ENCODE measurements at regions not wholly inside any gene's neighbourhood (a gene's known extent, or its start where the extent isn't known, plus 50 kb on each side); places are given as distances from the start of the nearest gene placed in this dataset.

DNA sequence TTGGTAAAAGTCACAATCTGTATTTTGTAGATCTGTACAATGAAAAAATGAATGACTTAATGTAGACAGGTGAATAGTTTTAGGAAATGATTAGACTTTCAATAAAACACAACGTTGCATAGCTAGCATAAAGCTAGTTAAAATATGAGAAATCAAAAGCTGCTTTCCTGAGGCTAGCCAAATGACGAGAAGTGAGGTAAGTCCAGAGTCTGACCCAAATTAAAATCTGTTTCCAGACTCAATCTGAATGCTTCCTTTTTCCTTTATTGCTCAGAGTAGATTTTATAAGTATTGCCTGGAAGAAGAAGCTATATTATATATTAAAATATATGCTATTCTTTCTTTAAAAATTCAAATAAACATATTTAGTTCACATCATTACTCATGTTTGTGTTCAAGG lies 615.4 kb downstream of the CD109 start:
- Histone ChIP-seq H4K20me1 (ENCODE audit: control insufficient read depth, insufficient read depth, low read depth, low read length) (no peaks in the 10 kb centered on the region), H3K79me2 (ENCODE audit: control insufficient read depth, low read length) (no peaks in the 10 kb centered on the region), H3K4me3 (ENCODE audit: low read length) (no peak overlapping the region), H3K4me2 (ENCODE audit: low read length) (no peak overlapping the region), H3K27ac (ENCODE audit: low read depth, low read length) (no peak overlapping the region), H3K9me2 (replicated peaks; ENCODE audit: control insufficient read depth, low read length) (no peaks in the 10 kb centered on the region), H3K4me1 (ENCODE audit: control insufficient read depth, low read length) (no peaks in the 10 kb centered on the region), H3K36me3 (ENCODE audit: control insufficient read depth, low read length) (no peaks in the 10 kb centered on the region), H3K9me3 (ENCODE audit: control insufficient read depth, insufficient read depth, low read length) (no peaks in the 10 kb centered on the region), H3K27me3 (ENCODE audit: control insufficient read depth, low read length) (0 out of 2 replicates have a peak, but pooled peaks cover 3% of the 10 kb centered on the region), H3F3A (ENCODE audit: control insufficient read depth, insufficient read depth) (no peaks in the 10 kb centered on the region)
- no peak for TF ChIP-seq EZH2phosphoT487 (IDR thresholded peaks at IDR 0.05; ENCODE audit: borderline replicate concordance, low read length)
- TF ChIP-seq, protein P1, sequence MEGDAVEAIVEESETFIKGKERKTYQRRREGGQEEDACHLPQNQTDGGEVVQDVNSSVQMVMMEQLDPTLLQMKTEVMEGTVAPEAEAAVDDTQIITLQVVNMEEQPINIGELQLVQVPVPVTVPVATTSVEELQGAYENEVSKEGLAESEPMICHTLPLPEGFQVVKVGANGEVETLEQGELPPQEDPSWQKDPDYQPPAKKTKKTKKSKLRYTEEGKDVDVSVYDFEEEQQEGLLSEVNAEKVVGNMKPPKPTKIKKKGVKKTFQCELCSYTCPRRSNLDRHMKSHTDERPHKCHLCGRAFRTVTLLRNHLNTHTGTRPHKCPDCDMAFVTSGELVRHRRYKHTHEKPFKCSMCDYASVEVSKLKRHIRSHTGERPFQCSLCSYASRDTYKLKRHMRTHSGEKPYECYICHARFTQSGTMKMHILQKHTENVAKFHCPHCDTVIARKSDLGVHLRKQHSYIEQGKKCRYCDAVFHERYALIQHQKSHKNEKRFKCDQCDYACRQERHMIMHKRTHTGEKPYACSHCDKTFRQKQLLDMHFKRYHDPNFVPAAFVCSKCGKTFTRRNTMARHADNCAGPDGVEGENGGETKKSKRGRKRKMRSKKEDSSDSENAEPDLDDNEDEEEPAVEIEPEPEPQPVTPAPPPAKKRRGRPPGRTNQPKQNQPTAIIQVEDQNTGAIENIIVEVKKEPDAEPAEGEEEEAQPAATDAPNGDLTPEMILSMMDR (IDR thresholded peaks at IDR 0.05; ENCODE audit: low read depth, low read length, poor library complexity, severe bottlenecking) = no peak

GRCh38 chr6:74289884-74290283 lies 593.9 kb downstream of the CD109 start:
- Histone ChIP-seq H3K4me1 (ENCODE audit: control insufficient read depth, low read length) (no peaks in the 10 kb centered on the region), H3K9me3 (ENCODE audit: control insufficient read depth, insufficient read depth, low read length) (no peaks in the 10 kb centered on the region), H3K27ac (ENCODE audit: low read depth, low read length) (no peak overlapping the region), H3K36me3 (ENCODE audit: control insufficient read depth, low read length) (no peaks in the 10 kb centered on the region), H4K20me1 (ENCODE audit: control insufficient read depth, insufficient read depth, low read depth, low read length) (no peaks in the 10 kb centered on the region), H3K4me3 (ENCODE audit: low read length) (no peak overlapping the region), H3K27me3 (ENCODE audit: control insufficient read depth, low read length) (no peaks in the 10 kb centered on the region), H3K79me2 (ENCODE audit: control insufficient read depth, low read length) (no peaks in the 10 kb centered on the region), H3K4me2 (ENCODE audit: low read length) (no peak overlapping the region), H3K9me2 (replicated peaks; ENCODE audit: control insufficient read depth, low read length) (no peaks in the 10 kb centered on the region), H3F3A (ENCODE audit: control insufficient read depth, insufficient read depth) (no peaks in the 10 kb centered on the region)
- TF ChIP-seq EZH2phosphoT487 (IDR thresholded peaks at IDR 0.05; ENCODE audit: borderline replicate concordance, low read length) = no peak
- TF ChIP-seq, protein P1 (IDR thresholded peaks at IDR 0.05; ENCODE audit: low read depth, low read length, poor library complexity, severe bottlenecking) = no peak

DNA sequence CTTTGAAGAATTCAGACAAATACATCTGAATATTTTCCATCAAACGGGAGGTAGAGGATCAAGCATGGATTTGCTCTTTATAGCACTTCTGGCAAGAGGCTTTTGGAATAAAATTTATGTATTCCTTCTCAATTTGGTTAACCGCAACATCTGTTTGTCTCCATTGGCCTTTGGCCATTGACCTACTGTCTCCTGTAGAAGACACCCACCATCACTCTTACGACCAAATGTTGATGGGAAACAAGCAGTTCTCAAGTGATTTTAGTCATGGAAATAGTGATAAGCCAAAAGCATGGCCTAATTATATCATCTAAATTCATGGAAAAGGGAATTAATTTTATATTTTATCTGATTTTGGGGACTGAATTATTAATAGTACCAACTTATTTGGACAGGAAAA lies 591.9 kb downstream of the CD109 start:
- no peaks in the 10 kb centered on the region for H4K20me1 ChIP-seq (ENCODE audit: control insufficient read depth, insufficient read depth, low read depth, low read length)
- H3K27ac ChIP-seq (ENCODE audit: low read depth, low read length) = no peak overlapping the region
- no peaks in the 10 kb centered on the region for H3K4me1 ChIP-seq (ENCODE audit: control insufficient read depth, low read length)
- no peaks in the 10 kb centered on the region for H3K9me2 ChIP-seq (replicated peaks; ENCODE audit: control insufficient read depth, low read length)
- H3K36me3 ChIP-seq (ENCODE audit: control insufficient read depth, low read length) = no peaks in the 10 kb centered on the region
- no peaks in the 10 kb centered on the region for H3K9me3 ChIP-seq (ENCODE audit: control insufficient read depth, insufficient read depth, low read length)
- no peaks in the 10 kb centered on the region for H3F3A ChIP-seq (ENCODE audit: control insufficient read depth, insufficient read depth)
- H3K27me3 ChIP-seq (ENCODE audit: control insufficient read depth, low read length) = no peaks in the 10 kb centered on the region
- H3K79me2 ChIP-seq (ENCODE audit: control insufficient read depth, low read length) = no peaks in the 10 kb centered on the region
- H3K4me3 ChIP-seq (ENCODE audit: low read length) = no peak overlapping the region
- H3K4me2 ChIP-seq (ENCODE audit: low read length) = no peak overlapping the region
- TF ChIP-seq, protein P1 (IDR thresholded peaks at IDR 0.05; ENCODE audit: low read depth, low read length, poor library complexity, severe bottlenecking) = no peak
- no peak for TF ChIP-seq EZH2phosphoT487 (IDR thresholded peaks at IDR 0.05; ENCODE audit: borderline replicate concordance, low read length)

DNA sequence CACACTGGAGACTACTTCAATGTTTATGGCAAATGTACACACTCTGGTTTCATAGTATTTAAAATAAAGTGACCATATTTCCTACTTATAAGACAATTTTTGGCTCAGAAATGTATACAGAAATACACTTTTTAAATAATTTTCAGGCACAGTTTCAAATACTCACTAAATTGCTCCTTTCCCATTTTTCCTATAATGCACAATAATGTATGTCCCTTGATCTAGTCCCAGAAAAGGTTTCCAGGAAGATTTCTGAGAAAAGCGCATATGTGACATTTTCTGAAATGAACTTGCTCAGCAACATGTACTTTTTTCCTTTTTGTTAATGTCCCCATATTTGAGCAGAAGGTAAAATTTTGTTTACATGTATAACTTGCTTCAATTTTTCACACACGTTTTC lies 591.4 kb downstream of the CD109 start:
- H3F3A ChIP-seq (ENCODE audit: control insufficient read depth, insufficient read depth) = no peaks in the 10 kb centered on the region
- H3K79me2 ChIP-seq (ENCODE audit: control insufficient read depth, low read length) = no peaks in the 10 kb centered on the region
- no peaks in the 10 kb centered on the region for H3K9me3 ChIP-seq (ENCODE audit: control insufficient read depth, insufficient read depth, low read length)
- no peak overlapping the region for H3K4me3 ChIP-seq (ENCODE audit: low read length)
- no peaks in the 10 kb centered on the region for H3K4me1 ChIP-seq (ENCODE audit: control insufficient read depth, low read length)
- no peak overlapping the region for H3K4me2 ChIP-seq (ENCODE audit: low read length)
- no peaks in the 10 kb centered on the region for H3K36me3 ChIP-seq (ENCODE audit: control insufficient read depth, low read length)
- no peak for TF ChIP-seq EZH2phosphoT487 (IDR thresholded peaks at IDR 0.05; ENCODE audit: borderline replicate concordance, low read length)
- no peaks in the 10 kb centered on the region for H3K9me2 ChIP-seq (replicated peaks; ENCODE audit: control insufficient read depth, low read length)
- no peak overlapping the region for H3K27ac ChIP-seq (ENCODE audit: low read depth, low read length)
- no peaks in the 10 kb centered on the region for H4K20me1 ChIP-seq (ENCODE audit: control insufficient read depth, insufficient read depth, low read depth, low read length)
- no peaks in the 10 kb centered on the region for H3K27me3 ChIP-seq (ENCODE audit: control insufficient read depth, low read length)
